WI38 (cell line): ENCODE measurements at regions not wholly inside any gene's neighbourhood (a gene's known extent, or its start where the extent isn't known, plus 50 kb on each side); places are given as distances from the start of the nearest gene placed in this dataset.
A peak's percentile ranks its signal among the peaks of the same experiment; 100 is the strongest.

Experiments used
- H3K4me3 ChIP-seq: 2 replicates; pipeline ENCODE4 v1.5.1; 2011; ENCODE audit warnings: low read depth, mild to moderate bottlenecking, control low read depth, low read length
- CTCF ChIP-seq: IDR thresholded peaks from 2 replicates; pipeline ENCODE4 v1.5.1; 2012; ENCODE audit warnings: low read depth, mild to moderate bottlenecking, control low read depth, low read length

- TF ChIP-seq CTCF, result no peak
- H3K4me3 ChIP-seq, result no peak overlapping the region
Observed at GRCh38 chr12:126767334-126767733, 1499.6 kb upstream of the TMEM132C start.

GRCh38 chr12:126768517-126768916 lies 1498.5 kb upstream of the TMEM132C start:
- H3K4me3 ChIP-seq, result no peak overlapping the region

GRCh38 chr12:126770188-126770587 lies 1496.8 kb upstream of the TMEM132C start:
- no peak overlapping the region for H3K4me3 ChIP-seq
- no peak for TF ChIP-seq CTCF

More at GRCh38 chr12:126768517-126768916, 1498.5 kb upstream of the TMEM132C start:
- no peak for TF ChIP-seq CTCF

- TF ChIP-seq CTCF, result no peak
- H3K4me3 ChIP-seq, result peak overlapping the region; percentile 35
Observed at GRCh38 chr12:126772171-126772864, 1494.7 kb upstream of the TMEM132C start.

- TF ChIP-seq CTCF, result no peak
- no peak overlapping the region for H3K4me3 ChIP-seq
Observed at GRCh38 chr12:126773012-126773411, 1494.0 kb upstream of the TMEM132C start.

GRCh38 chr12:126773491-126773890 lies 1493.5 kb upstream of the TMEM132C start:
- TF ChIP-seq CTCF, result no peak
- no peak overlapping the region for H3K4me3 ChIP-seq

GRCh38 chr12:126776026-126776655 lies 1490.8 kb upstream of the TMEM132C start:
- no peak overlapping the region for H3K4me3 ChIP-seq
- TF ChIP-seq CTCF, result no peak
